Naive B cell (primary cell): ENCODE measurements at regions not wholly inside any gene's neighbourhood (a gene's known extent, or its start where the extent isn't known, plus 50 kb on each side); places are given as distances from the start of the nearest gene placed in this dataset.
A peak's percentile ranks its signal among the peaks of the same experiment; 100 is the strongest.

Experiments used
- ATAC-seq, 2 donors: fragments of 150-1000 bp; cut with Tn5 transposase; 2 replicates each; pipeline ENCODE4 v1.10.0; 2021; ENCODE audit warnings: low read depth in 2 of 2, mild to moderate bottlenecking in 2 of 2, moderate library complexity in 2 of 2
- DNase-seq: peaks from one replicate; pipeline ENCODE4 v3.0.0; 2022
- H3K27ac Mint-ChIP-seq, 6 donors: one replicate each; pipeline ENCODE4 v1.8.0; 2020 to 2022; ENCODE audit warnings: mild to moderate bottlenecking in 6 of 6, mixed read lengths in 6 of 6, moderate library complexity in 5 of 6, inconsistent platforms in 2 of 6
- H3K27me3 Mint-ChIP-seq, 3 donors: one replicate each; pipeline ENCODE4 v1.8.0; 2021 to 2022; ENCODE audit warnings: mixed read lengths in 3 of 3, mild to moderate bottlenecking in 1 of 3
- H3K36me3 Mint-ChIP-seq, 2 donors: one replicate each; pipeline ENCODE4 v1.8.0; 2020 to 2022; ENCODE audit warnings: mixed read lengths in 2 of 2, inconsistent platforms in 1 of 2, mild to moderate bottlenecking in 1 of 2
- H3K4me1 Mint-ChIP-seq, 3 donors: one replicate each; pipeline ENCODE4 v1.8.0; 2020 to 2022; ENCODE audit warnings: mixed read lengths in 3 of 3, inconsistent platforms in 1 of 3, mild to moderate bottlenecking in 1 of 3, moderate library complexity in 1 of 3
- H3K4me3 Mint-ChIP-seq, 8 donors: one replicate each; pipeline ENCODE4 v1.8.0; 2020 to 2022; ENCODE audit warnings: mild to moderate bottlenecking in 8 of 8, mixed read lengths in 8 of 8, moderate library complexity in 8 of 8, inconsistent platforms in 2 of 8
- H3K9me3 Mint-ChIP-seq, 7 donors: one replicate each; pipeline ENCODE4 v1.8.0; 2020 to 2022; ENCODE audit warnings: mixed read lengths in 7 of 7, mild to moderate bottlenecking in 5 of 7, inconsistent platforms in 2 of 7, moderate library complexity in 1 of 7

DNA sequence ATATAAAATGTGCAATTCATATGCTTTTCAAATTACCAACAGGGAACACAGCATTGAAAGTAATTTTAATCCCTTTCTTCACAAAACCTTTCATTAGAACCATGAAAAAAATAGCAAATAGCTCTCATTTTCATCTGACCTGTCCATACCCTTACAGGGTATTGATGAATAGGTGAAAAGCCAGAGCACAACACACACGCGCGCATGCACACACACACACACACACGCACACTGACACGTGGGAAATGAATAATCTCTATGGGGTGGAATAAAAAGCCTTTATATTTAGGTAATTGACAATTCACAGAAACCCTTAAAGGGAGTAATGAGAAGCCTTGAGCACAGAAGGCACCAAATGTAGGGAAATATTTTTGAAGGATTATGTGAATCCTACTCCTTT is 76.2 kb upstream of the POU2AF2 start:
- Mint-ChIP-seq H3K4me3 (no peak overlapping the region), H3K9me3 (no peaks in the 10 kb centered on the region), H3K27me3 (peaks cover 0 to 6% (median 0%) of the 10 kb centered on the region in 3 donors)

DNA sequence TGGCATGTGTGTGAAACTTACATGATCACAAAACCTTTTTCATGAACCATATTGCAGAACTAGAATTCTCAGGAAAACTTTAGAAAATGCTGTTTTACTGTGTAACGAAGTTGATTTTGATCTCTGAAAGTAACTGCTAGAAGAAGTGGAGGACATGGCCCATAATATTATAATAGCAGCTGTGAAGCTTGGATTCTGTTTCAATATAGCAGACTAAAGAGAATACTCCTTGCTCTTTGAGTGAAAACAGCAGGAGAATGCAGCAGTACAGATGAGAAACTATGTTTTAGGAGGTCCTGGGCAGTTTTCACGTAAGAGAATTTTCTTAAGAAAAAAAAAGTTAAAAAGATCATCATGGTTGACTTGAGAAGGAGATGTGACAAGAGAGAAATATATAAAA is 76.7 kb upstream of the POU2AF2 start:
- peaks cover 15 to 24% (median 17%) of the 10 kb centered on the region in 3 donors for H3K4me1 Mint-ChIP-seq
- no peaks in the 10 kb centered on the region for H3K9me3 Mint-ChIP-seq
- no peak overlapping the region for H3K4me3 Mint-ChIP-seq
- no peak overlapping the region for H3K27ac Mint-ChIP-seq
- DNase-seq, result no peak
- ATAC-seq, result no peak
- peaks cover 0 to 10% of the 10 kb centered on the region in 2 donors for H3K36me3 Mint-ChIP-seq
- peaks cover 0 to 6% (median 0%) of the 10 kb centered on the region in 3 donors for H3K27me3 Mint-ChIP-seq

More for the DNA sequence above, 76.2 kb upstream of the POU2AF2 start:
- no peak for ATAC-seq
- DNase-seq, result no peak
- Mint-ChIP-seq H3K4me1 (peaks cover 17 to 27% (median 20%) of the 10 kb centered on the region in 3 donors), H3K27ac (no peak overlapping the region), H3K36me3 (peaks cover 0 to 10% of the 10 kb centered on the region in 2 donors)

DNA sequence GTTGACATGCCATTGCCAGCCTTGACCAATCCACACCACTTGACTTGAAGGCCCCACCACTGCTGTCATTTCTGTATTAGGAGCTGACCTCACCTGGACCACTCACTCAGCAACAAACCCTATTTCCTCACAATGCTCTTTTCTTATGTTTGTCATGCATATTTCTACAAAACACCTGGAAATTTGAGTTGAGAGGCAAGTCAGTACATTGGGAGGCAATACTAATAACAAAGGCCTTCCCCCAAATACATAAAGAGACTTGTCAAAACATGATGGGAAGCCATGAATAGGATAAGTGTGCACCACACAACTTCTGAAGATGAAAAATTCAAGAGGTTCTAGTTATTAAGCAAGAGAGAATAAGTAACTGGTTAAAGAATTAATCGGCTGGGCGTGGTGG is 77.9 kb upstream of the POU2AF2 start:
- H3K9me3 Mint-ChIP-seq, result no peaks in the 10 kb centered on the region
- ATAC-seq (no peak), DNase-seq (no peak)
- H3K4me3 Mint-ChIP-seq, result no peak overlapping the region
- peaks cover 0 to 6% (median 0%) of the 10 kb centered on the region in 3 donors for H3K27me3 Mint-ChIP-seq
- H3K4me1 Mint-ChIP-seq, result peaks cover 7 to 22% (median 11%) of the 10 kb centered on the region in 3 donors
- H3K36me3 Mint-ChIP-seq, result peaks cover 0 to 6% of the 10 kb centered on the region in 2 donors
- H3K27ac Mint-ChIP-seq, result peak overlapping the region in 1 of 6 donors; percentile 1

DNA sequence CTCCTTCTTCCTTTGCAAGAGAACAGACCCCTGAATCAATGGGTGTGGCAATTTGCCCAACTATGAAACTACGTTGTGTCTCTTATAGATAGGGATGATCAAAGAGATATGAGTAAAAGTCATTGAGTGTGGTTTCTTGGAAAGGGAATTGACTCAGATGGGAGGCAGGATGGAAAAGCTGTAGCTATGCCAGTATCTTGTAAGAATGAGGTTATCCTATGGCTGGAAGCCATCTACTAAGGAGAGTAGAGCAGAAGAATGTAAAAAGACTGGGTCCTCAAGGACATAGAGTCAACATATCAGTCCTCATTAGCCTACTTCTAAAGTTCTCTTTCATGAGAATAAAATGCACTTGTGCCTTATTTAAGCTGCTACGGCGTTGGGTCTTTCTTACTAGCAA is 78.9 kb upstream of the POU2AF2 start:
- Mint-ChIP-seq H3K4me3 (no peak overlapping the region), H3K9me3 (no peaks in the 10 kb centered on the region), H3K27me3 (peaks cover 0 to 6% (median 0%) of the 10 kb centered on the region in 3 donors), H3K36me3 (no peaks in the 10 kb centered on the region), H3K27ac (no peak overlapping the region), H3K4me1 (peaks cover 4 to 14% (median 7%) of the 10 kb centered on the region in 3 donors)
- ATAC-seq, result no peak
- DNase-seq, result no peak

DNA sequence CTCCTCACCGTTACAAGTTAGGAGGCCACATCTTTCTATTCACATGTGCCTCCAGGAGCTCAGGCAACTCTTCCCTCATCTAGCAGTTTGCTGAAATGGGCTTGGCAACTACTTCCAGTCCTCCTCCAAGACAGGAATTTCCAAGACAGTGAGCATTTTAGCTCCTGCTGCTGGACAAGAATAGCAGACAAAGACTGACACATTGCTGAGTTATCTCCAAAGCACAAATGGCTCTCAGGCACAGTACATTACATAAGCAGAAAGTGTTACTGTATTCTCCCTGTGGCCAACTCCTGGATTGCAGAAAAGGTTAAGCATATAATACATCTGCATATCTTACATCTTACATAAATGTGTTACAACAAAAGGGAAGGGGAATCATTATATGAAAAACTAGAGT is 83.2 kb upstream of the POU2AF2 start:
- ATAC-seq (no peak), DNase-seq (no peak)
- H3K4me1 Mint-ChIP-seq, result peaks cover 4 to 18% (median 5%) of the 10 kb centered on the region in 3 donors
- H3K36me3 Mint-ChIP-seq, result no peaks in the 10 kb centered on the region
- no peak overlapping the region for H3K4me3 Mint-ChIP-seq
- no peak overlapping the region for H3K27ac Mint-ChIP-seq
- H3K9me3 Mint-ChIP-seq, result peaks cover 0 to 3% (median 0%) of the 10 kb centered on the region in 7 donors
- peaks cover 0 to 6% (median 0%) of the 10 kb centered on the region in 3 donors for H3K27me3 Mint-ChIP-seq

DNA sequence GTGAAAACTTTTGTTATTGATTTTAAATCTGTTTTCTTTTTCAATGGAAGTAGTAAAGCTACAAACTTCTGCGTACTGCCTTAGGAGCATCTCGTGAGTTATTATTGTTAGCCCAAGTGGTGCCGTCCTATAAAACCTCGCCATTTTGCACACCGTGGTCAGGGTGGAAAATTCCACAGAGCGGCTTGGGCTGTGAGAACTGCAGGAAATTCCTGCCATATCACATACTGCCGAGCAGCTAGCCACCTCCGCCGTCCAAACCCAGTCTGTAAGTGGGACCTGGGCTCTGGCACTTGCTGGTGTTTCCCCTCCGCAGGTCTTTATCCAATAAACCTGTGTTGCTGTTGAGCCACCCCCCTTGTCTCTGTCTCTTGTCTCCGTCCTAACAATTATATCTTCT is 88.0 kb upstream of the POU2AF2 start:
- Mint-ChIP-seq H3K36me3 (no peaks in the 10 kb centered on the region), H3K9me3 (peaks cover 0 to 3% (median 0%) of the 10 kb centered on the region in 7 donors), H3K4me1 (peaks cover 3 to 18% (median 7%) of the 10 kb centered on the region in 3 donors), H3K27me3 (no peaks in the 10 kb centered on the region), H3K27ac (no peak overlapping the region), H3K4me3 (no peak overlapping the region)
- ATAC-seq, result no peak
- DNase-seq, result no peak

DNA sequence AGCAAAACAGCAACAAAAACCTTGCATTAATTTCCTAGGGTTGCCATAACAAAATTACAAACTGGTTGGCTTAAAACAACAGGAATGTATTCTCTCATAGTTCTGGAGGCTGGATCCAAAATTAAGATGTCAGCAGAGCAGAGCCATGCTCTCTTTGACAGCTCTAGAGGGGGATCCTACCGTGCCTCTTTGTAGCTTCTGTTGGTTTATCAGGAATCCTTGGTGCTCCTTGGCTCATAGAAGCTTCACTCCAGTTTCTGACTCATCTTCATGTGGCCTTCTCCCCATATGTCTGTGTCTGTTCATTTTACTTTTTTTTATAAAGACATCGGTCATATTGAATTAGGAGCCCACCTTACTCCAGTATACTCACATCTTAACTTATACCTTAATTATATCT is 90.5 kb upstream of the POU2AF2 start:
- DNase-seq (no peak), ATAC-seq (no peak)
- peaks cover 3 to 13% (median 7%) of the 10 kb centered on the region in 3 donors for H3K4me1 Mint-ChIP-seq
- no peak overlapping the region for H3K27ac Mint-ChIP-seq
- no peaks in the 10 kb centered on the region for H3K36me3 Mint-ChIP-seq
- H3K27me3 Mint-ChIP-seq, result no peaks in the 10 kb centered on the region
- no peaks in the 10 kb centered on the region for H3K9me3 Mint-ChIP-seq
- no peak overlapping the region for H3K4me3 Mint-ChIP-seq

DNA sequence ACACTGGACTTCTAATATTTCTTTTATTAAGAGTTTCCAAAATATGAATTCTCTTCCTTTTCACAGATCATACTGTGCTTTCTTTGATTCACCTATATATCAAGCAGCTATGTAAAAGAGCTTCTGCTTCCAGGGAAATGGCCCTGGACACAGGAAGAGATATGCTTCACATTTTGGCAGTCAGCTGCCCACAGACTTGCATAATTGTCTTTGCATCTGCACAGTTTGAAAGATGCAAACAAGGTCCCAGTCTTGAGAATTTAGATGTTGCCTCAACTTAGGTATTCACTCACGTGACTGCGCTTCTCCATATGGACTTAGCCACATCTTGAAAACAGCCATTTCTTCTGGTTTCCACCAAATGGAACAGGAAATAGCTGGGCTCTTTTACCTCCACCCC is 92.3 kb upstream of the POU2AF2 start:
- no peaks in the 10 kb centered on the region for H3K9me3 Mint-ChIP-seq
- H3K27me3 Mint-ChIP-seq, result no peaks in the 10 kb centered on the region
- ATAC-seq, result no peak
- no peak overlapping the region for H3K4me3 Mint-ChIP-seq
- peaks cover 3 to 13% (median 7%) of the 10 kb centered on the region in 3 donors for H3K4me1 Mint-ChIP-seq
- no peaks in the 10 kb centered on the region for H3K36me3 Mint-ChIP-seq
- H3K27ac Mint-ChIP-seq, result no peak overlapping the region
- no peak for DNase-seq

DNA sequence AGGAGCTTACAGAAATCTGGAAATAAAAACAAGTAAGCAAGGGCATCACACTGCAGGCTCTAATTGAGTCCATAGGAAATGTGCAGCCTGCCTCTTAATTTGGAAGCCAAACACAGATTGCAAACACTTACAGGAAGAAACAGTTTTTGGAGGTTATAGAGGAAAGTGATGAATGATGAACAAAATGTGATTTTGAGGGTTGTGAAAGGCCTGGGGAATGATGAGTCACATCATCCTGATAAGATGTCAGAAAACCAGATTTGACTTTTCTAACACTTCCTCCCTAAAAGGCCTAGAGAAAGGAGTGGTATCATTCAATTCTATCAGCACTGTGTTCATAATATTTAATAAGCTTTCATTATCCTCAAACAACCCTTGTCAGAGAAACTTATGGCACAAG is 96.6 kb upstream of the POU2AF2 start:
- no peak overlapping the region for H3K4me3 Mint-ChIP-seq
- DNase-seq (no peak), ATAC-seq (no peak)
- H3K27ac Mint-ChIP-seq, result no peak overlapping the region
- no peaks in the 10 kb centered on the region for H3K36me3 Mint-ChIP-seq
- H3K4me1 Mint-ChIP-seq, result peaks cover 0 to 8% (median 6%) of the 10 kb centered on the region in 3 donors
- no peaks in the 10 kb centered on the region for H3K9me3 Mint-ChIP-seq
- H3K27me3 Mint-ChIP-seq, result no peaks in the 10 kb centered on the region

DNA sequence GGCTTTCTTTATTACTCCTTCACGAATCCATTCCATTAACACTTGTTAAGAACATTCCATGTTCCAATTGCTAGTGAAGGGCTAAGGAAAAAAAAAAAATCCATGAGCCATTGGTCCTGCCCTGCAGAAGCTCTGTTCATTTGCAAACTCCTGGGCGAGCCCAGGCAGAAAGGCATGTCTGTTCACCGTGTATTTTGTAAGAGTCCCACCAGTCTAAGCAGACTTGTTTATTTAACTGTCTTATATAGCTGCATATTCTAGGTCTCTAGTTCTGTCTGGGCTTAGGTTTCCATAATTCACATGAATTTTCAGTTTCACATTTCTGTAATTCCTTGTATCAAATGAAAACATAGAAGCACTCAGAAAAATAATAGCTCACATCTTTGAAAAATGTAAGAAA is 97.4 kb upstream of the POU2AF2 start:
- Mint-ChIP-seq H3K36me3 (no peaks in the 10 kb centered on the region), H3K9me3 (no peaks in the 10 kb centered on the region), H3K27ac (no peak overlapping the region), H3K27me3 (no peaks in the 10 kb centered on the region), H3K4me1 (no peaks in the 10 kb centered on the region), H3K4me3 (no peak overlapping the region)
- DNase-seq, result no peak
- no peak for ATAC-seq

DNA sequence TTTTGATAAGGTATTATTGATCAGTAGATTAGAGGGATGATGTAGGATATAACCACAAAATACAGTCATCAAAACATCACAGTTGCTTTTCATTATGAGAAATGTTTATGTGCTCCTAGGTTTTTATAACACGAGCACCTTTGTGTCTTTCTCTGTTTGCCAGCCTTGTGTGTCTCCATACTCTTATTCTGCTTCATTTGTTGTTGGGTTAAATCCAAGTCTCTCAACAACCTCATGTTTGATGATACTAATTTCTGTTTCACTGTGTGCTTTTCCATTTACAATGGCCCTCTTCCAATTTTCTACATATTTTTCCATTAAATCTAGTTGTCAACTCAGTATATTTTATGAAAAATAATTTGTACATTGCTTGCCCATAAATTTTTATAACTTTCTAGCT is 107.7 kb upstream of the POU2AF2 start:
- Mint-ChIP-seq H3K27me3 (peaks cover 0 to 14% (median 0%) of the 10 kb centered on the region in 3 donors), H3K4me1 (peaks cover 10 to 16% (median 16%) of the 10 kb centered on the region in 3 donors), H3K9me3 (peaks cover 0 to 2% (median 0%) of the 10 kb centered on the region in 7 donors), H3K4me3 (no peak overlapping the region), H3K27ac (no peak overlapping the region), H3K36me3 (peaks cover 4 to 15% of the 10 kb centered on the region in 2 donors)
- ATAC-seq (no peak), DNase-seq (no peak)

DNA sequence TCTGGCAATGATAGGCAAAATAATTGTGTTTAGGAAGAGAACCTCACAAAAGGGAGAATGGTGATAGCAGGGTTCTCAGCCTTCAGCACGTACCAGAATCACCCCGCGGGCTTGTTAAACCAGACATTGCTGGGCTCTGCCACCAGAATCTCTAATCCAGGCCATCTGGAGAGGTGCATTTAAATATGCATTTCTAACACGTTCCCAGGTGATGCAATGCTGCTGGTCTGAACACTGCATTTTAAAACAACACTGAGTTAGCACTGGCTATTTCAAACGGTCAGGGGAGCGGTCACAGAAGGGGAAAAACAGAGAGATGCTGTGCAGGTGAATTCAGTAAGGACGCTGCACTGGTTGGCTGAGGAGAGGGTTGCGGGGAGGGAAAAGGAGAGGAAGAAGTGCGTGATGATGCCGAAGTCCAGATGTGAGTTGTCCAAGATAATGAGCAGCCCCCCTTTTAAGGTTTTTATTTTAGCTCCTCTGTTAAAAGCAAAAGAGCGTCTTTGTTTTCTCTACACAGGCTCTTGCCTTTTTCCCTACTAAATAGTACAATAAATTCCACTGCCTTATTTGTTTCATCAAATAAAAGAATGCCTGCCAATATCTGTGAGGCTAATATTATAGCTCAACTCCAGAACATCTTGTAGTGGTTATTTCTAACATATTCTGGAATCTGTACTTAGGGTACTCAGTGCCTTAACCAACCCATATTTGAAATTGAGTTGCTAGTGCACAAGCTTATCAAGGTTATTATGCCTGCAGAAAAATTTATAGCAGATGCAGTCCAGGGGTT is 109.6 kb upstream of the POU2AF2 start:
- peaks cover 0 to 19% (median 0%) of the 10 kb centered on the region in 3 donors for H3K27me3 Mint-ChIP-seq
- H3K4me1 Mint-ChIP-seq, result peaks cover 10 to 16% (median 16%) of the 10 kb centered on the region in 3 donors
- ATAC-seq (no peak), DNase-seq (no peak)
- H3K36me3 Mint-ChIP-seq, result peaks cover 4 to 15% of the 10 kb centered on the region in 2 donors
- no peak overlapping the region for H3K27ac Mint-ChIP-seq
- no peak overlapping the region for H3K4me3 Mint-ChIP-seq
- H3K9me3 Mint-ChIP-seq, result peaks cover 0 to 3% (median 0%) of the 10 kb centered on the region in 7 donors

DNA sequence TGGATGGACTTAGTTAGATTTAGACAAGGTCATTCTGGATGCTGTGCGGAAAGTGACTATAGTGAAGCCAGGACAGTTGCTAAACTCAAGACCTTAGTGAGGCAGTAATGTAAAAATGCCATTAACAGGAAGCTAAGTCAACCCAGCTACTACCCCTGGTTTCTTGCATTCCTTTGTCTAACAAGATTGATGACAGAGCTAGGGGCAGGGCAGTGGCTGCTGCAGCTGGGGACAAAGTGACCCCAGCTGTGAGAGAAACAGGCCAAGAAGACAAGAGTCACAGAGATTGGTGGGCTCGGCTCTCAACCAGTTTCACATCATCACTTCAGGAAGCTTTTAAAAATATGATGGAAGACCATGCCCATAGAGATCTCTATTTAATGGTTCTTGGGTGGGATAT is 110.4 kb upstream of the POU2AF2 start:
- H3K4me3 Mint-ChIP-seq, result no peak overlapping the region

More for the DNA sequence above, 110.4 kb upstream of the POU2AF2 start:
- Mint-ChIP-seq H3K9me3 (peaks cover 0 to 3% (median 0%) of the 10 kb centered on the region in 7 donors), H3K36me3 (peaks cover 4 to 15% of the 10 kb centered on the region in 2 donors), H3K4me1 (peaks cover 10 to 16% (median 15%) of the 10 kb centered on the region in 3 donors), H3K27me3 (peaks cover 0 to 14% (median 0%) of the 10 kb centered on the region in 3 donors), H3K27ac (peak overlapping the region in 1 of 6 donors; percentile 6)
- DNase-seq (no peak), ATAC-seq (no peak)
